ENCODE measurements at regions not wholly inside any gene's neighbourhood (a gene's known extent, or its start where the extent isn't known, plus 50 kb on each side); places are given as distances from the start of the nearest gene placed in this dataset.

- no peaks in the 10 kb centered on the region for H3K27me3 ChIP-seq (ENCODE audit: insufficient read depth, low read length)
- H4K20me1 ChIP-seq (ENCODE audit: insufficient read depth, low read length): no peaks in the 10 kb centered on the region
- no peak overlapping the region for H3K27ac ChIP-seq (ENCODE audit: low read depth, low read length)
- peaks cover 15% of the 10 kb centered on the region for H3K4me1 ChIP-seq (ENCODE audit: insufficient read depth, low read length)
- H2AFZ ChIP-seq (ENCODE audit: low read length): no peak overlapping the region
- no peaks in the 10 kb centered on the region for H3K79me2 ChIP-seq (ENCODE audit: insufficient read depth, low read length)
- H3K4me2 ChIP-seq (ENCODE audit: insufficient read depth, low read length): no peak overlapping the region
- TF ChIP-seq, protein P1, sequence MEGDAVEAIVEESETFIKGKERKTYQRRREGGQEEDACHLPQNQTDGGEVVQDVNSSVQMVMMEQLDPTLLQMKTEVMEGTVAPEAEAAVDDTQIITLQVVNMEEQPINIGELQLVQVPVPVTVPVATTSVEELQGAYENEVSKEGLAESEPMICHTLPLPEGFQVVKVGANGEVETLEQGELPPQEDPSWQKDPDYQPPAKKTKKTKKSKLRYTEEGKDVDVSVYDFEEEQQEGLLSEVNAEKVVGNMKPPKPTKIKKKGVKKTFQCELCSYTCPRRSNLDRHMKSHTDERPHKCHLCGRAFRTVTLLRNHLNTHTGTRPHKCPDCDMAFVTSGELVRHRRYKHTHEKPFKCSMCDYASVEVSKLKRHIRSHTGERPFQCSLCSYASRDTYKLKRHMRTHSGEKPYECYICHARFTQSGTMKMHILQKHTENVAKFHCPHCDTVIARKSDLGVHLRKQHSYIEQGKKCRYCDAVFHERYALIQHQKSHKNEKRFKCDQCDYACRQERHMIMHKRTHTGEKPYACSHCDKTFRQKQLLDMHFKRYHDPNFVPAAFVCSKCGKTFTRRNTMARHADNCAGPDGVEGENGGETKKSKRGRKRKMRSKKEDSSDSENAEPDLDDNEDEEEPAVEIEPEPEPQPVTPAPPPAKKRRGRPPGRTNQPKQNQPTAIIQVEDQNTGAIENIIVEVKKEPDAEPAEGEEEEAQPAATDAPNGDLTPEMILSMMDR (IDR thresholded peaks at IDR 0.05; ENCODE audit: extremely low read depth, low read depth, low read length): no peak
- no peaks in the 10 kb centered on the region for H3K9me3 ChIP-seq (ENCODE audit: low read depth, low read length)
- DNase-seq (ENCODE audit: insufficient read length, low spot score, missing footprints): no peak
- H3K36me3 ChIP-seq (ENCODE audit: insufficient read depth, low read length): no peaks in the 10 kb centered on the region
- no peak overlapping the region for H3K4me3 ChIP-seq (ENCODE audit: insufficient read depth, low read length)
Measured at GRCh38 chr1:245095903-245096302, 58.9 kb upstream of the KIF26B start.

GRCh38 chr1:245094954-245095353, 59.8 kb upstream of the KIF26B start:
- Histone ChIP-seq H3K36me3 (ENCODE audit: insufficient read depth, low read length) (no peaks in the 10 kb centered on the region), H3K27me3 (ENCODE audit: insufficient read depth, low read length) (no peaks in the 10 kb centered on the region), H4K20me1 (ENCODE audit: insufficient read depth, low read length) (no peaks in the 10 kb centered on the region), H3K27ac (ENCODE audit: low read depth, low read length) (no peak overlapping the region), H3K4me3 (ENCODE audit: insufficient read depth, low read length) (no peak overlapping the region), H3K9me3 (ENCODE audit: low read depth, low read length) (no peaks in the 10 kb centered on the region), H3K79me2 (ENCODE audit: insufficient read depth, low read length) (no peaks in the 10 kb centered on the region), H2AFZ (ENCODE audit: low read length) (no peak overlapping the region), H3K4me2 (ENCODE audit: insufficient read depth, low read length) (no peak overlapping the region), H3K4me1 (ENCODE audit: insufficient read depth, low read length) (peaks cover 15% of the 10 kb centered on the region)
- TF ChIP-seq, protein P1 (IDR thresholded peaks at IDR 0.05; ENCODE audit: extremely low read depth, low read depth, low read length): no peak
- DNase-seq (ENCODE audit: insufficient read length, low spot score, missing footprints): no peak

- no peaks in the 10 kb centered on the region for H3K79me2 ChIP-seq (ENCODE audit: insufficient read depth, low read length)
- no peak for DNase-seq (ENCODE audit: insufficient read length, low spot score, missing footprints)
- no peaks in the 10 kb centered on the region for H4K20me1 ChIP-seq (ENCODE audit: insufficient read depth, low read length)
- H3K27me3 ChIP-seq (ENCODE audit: insufficient read depth, low read length): no peaks in the 10 kb centered on the region
- no peak overlapping the region for H3K4me2 ChIP-seq (ENCODE audit: insufficient read depth, low read length)
- TF ChIP-seq, protein P1 (IDR thresholded peaks at IDR 0.05; ENCODE audit: extremely low read depth, low read depth, low read length): no peak
- no peak overlapping the region for H3K4me3 ChIP-seq (ENCODE audit: insufficient read depth, low read length)
- H3K27ac ChIP-seq (ENCODE audit: low read depth, low read length): no peak overlapping the region
- H3K4me1 ChIP-seq (ENCODE audit: insufficient read depth, low read length): peaks cover 15% of the 10 kb centered on the region
- no peaks in the 10 kb centered on the region for H3K9me3 ChIP-seq (ENCODE audit: low read depth, low read length)
- no peaks in the 10 kb centered on the region for H3K36me3 ChIP-seq (ENCODE audit: insufficient read depth, low read length)
- no peak overlapping the region for H2AFZ ChIP-seq (ENCODE audit: low read length)
Measured at GRCh38 chr1:245094092-245094491, 60.7 kb upstream of the KIF26B start.

GRCh38 chr1:245092638-245092976, 62.2 kb upstream of the KIF26B start:
- peak overlapping the region; percentile 75 for H3K4me2 ChIP-seq (ENCODE audit: insufficient read depth, low read length)
- H3K27ac ChIP-seq (ENCODE audit: low read depth, low read length): peak overlapping the region; percentile 98
- H3K4me1 ChIP-seq (ENCODE audit: insufficient read depth, low read length): peaks cover 15% of the 10 kb centered on the region

More at GRCh38 chr1:245092638-245092976, 62.2 kb upstream of the KIF26B start:
- Histone ChIP-seq H3K27me3 (ENCODE audit: insufficient read depth, low read length) (no peaks in the 10 kb centered on the region), H2AFZ (ENCODE audit: low read length) (peak overlapping the region; percentile 91), H4K20me1 (ENCODE audit: insufficient read depth, low read length) (no peaks in the 10 kb centered on the region), H3K79me2 (ENCODE audit: insufficient read depth, low read length) (no peaks in the 10 kb centered on the region), H3K4me3 (ENCODE audit: insufficient read depth, low read length) (no peak overlapping the region), H3K9me3 (ENCODE audit: low read depth, low read length) (no peaks in the 10 kb centered on the region), H3K36me3 (ENCODE audit: insufficient read depth, low read length) (no peaks in the 10 kb centered on the region)
- no peak for DNase-seq (ENCODE audit: insufficient read length, low spot score, missing footprints)
- TF ChIP-seq, protein P1 (IDR thresholded peaks at IDR 0.05; ENCODE audit: extremely low read depth, low read depth, low read length): no peak

All from osteoblast (primary cell).